Endothelial cell of umbilical vein (primary cell): ENCODE measurements at regions not wholly inside any gene's neighbourhood (a gene's known extent, or its start where the extent isn't known, plus 50 kb on each side); places are given as distances from the start of the nearest gene placed in this dataset.

Experiments
- BruUV-seq: library from RNA; stranded (reverse); fragments of 400-500 nt; replicated peaks from 2 replicates; lab custom pipeline; 2021; lab: Mats Ljungman, UMichigan
- CTCF ChIA-PET: fragments of 300-600, 350-600 bp; sonication (Branson Sonifier 250); formaldehyde crosslinking; loops from one replicate; lab custom pipeline; 2021; ENCODE audit warnings: antibody characterized with exemption, inconsistent platforms; lab: Charles Lee
- POLR2A ChIA-PET: fragments of 300-600, 350-600 bp; sonication (Branson Sonifier 250); formaldehyde crosslinking; loops from one replicate; lab custom pipeline; 2021; ENCODE audit warnings: antibody characterized with exemption, inconsistent platforms; lab: Charles Lee
- DNase-seq: peaks from one replicate; pipeline ENCODE4 v3.0.0-alpha.2; 2011; ENCODE audit warnings: low read depth, low spot score
- FAIRE-seq: peaks from 2 replicates; lab custom pipeline; 2011; peaks lifted over from hg19 to GRCh38; lab: Jason Lieb, UNC
- H2AFZ ChIP-seq: 2 replicates; pipeline ENCODE4 v1.6.0; 2012; ENCODE audit warnings: low read depth, low read length, control low read depth, inconsistent platforms
- H3K27ac ChIP-seq: 2 replicates; pipeline ENCODE4 v1.5.1; 2011; ENCODE audit warnings: low read depth, mild to moderate bottlenecking, control low read depth, low read length, moderate library complexity; ENCODE audit not compliant: insufficient read depth
- H3K27me3 ChIP-seq, 2 experiments: 2 replicates each; pipeline versions ENCODE4 v1.6.0 to v1.6.1; 2011; ENCODE audit warnings: low read length in 2 of 2, mixed read lengths in 1 of 2; ENCODE audit not compliant: control insufficient read depth in 2 of 2, insufficient read depth in 2 of 2
- H3K36me3 ChIP-seq, 2 experiments: 2 replicates in 1 of 2; 3 replicates in 1 of 2; pipeline ENCODE4 v1.5.1; 2011; ENCODE audit warnings: low read length in 2 of 2, mild to moderate bottlenecking in 1 of 2, moderate library complexity in 1 of 2; ENCODE audit not compliant: control insufficient read depth in 2 of 2, insufficient read depth in 2 of 2; ENCODE audit errors: extremely low read depth in 1 of 2
- H3K4me1 ChIP-seq: 3 replicates; pipeline ENCODE4 v1.5.1; 2011; ENCODE audit warnings: mild to moderate bottlenecking, low read length; ENCODE audit not compliant: control insufficient read depth, insufficient read depth; ENCODE audit errors: extremely low read depth
- H3K4me2 ChIP-seq: 2 replicates; pipeline ENCODE4 v1.6.1; 2011; ENCODE audit warnings: low read length, control low read depth, mixed read lengths; ENCODE audit not compliant: insufficient read depth
- H3K4me3 ChIP-seq, 3 experiments: fragments of 200-600 bp in 1 of 3; sonication (generic), shearing (Covaris generic) in 1 of 3; replicated peaks in 1 of 3; 2 replicates each; pipeline ENCODE4 v1.5.1; 2011 to 2016; ENCODE audit warnings: control low read depth in 3 of 3, low read length in 3 of 3, mild to moderate bottlenecking in 2 of 3, inconsistent platforms in 1 of 3, low read depth in 1 of 3, moderate library complexity in 1 of 3; ENCODE audit not compliant: insufficient read depth in 1 of 3
- H3K79me2 ChIP-seq: 2 replicates; pipeline ENCODE4 v1.6.0; 2012; ENCODE audit warnings: low read length, inconsistent platforms; ENCODE audit not compliant: control insufficient read depth, insufficient read depth
- H3K9ac ChIP-seq: replicated peaks from 2 replicates; pipeline ENCODE3; 2011; ENCODE audit warnings: low read length, control low read depth; ENCODE audit not compliant: insufficient read depth; ENCODE audit errors: extremely low read depth
- H3K9me1 ChIP-seq: replicated peaks from 3 replicates; pipeline ENCODE4 v1.6.0; 2011; ENCODE audit warnings: mild to moderate bottlenecking, low read length; ENCODE audit not compliant: control insufficient read depth, insufficient read depth; ENCODE audit errors: extremely low read depth
- H3K9me3 ChIP-seq: replicated peaks from 2 replicates; pipeline ENCODE4 v1.5.1; 2012; ENCODE audit warnings: low read length, inconsistent platforms; ENCODE audit not compliant: control insufficient read depth, insufficient read depth
- H4K20me1 ChIP-seq: replicated peaks from 2 replicates; pipeline ENCODE3; 2011; ENCODE audit warnings: mild to moderate bottlenecking, low read length; ENCODE audit not compliant: control insufficient read depth, insufficient read depth; ENCODE audit errors: extremely low read depth
- CTCF ChIP-seq, 2 donors: IDR thresholded peaks; 1 replicate in 1 of 2; 2 replicates in 1 of 2; pipeline ENCODE4 v1.5.1; 2011; ENCODE audit warnings: low read length in 2 of 2, mild to moderate bottlenecking in 2 of 2, moderate library complexity in 2 of 2, control low read depth in 1 of 2, inconsistent platforms in 1 of 2, low read depth in 1 of 2; ENCODE audit not compliant: insufficient read depth in 1 of 2; ENCODE audit errors: extremely low read depth in 1 of 2
- EZH2 ChIP-seq: IDR thresholded peaks from 2 replicates; pipeline ENCODE4 v1.6.1; 2012; ENCODE audit warnings: borderline replicate concordance, low read depth, mild to moderate bottlenecking, moderate library complexity, low read length, inconsistent platforms; ENCODE audit not compliant: severe bottlenecking
- FOS ChIP-seq: IDR thresholded peaks from 2 replicates; pipeline ENCODE4 v1.6.1; 2011; ENCODE audit warnings: mild to moderate bottlenecking, low read length, moderate library complexity, borderline replicate concordance; ENCODE audit not compliant: insufficient read depth
- GATA2 ChIP-seq: IDR thresholded peaks from 2 replicates; pipeline ENCODE4 v1.7.0; 2011; ENCODE audit warnings: low read depth, mild to moderate bottlenecking, moderate library complexity, mixed read lengths, low read length; ENCODE audit not compliant: insufficient read length, insufficient read depth
- JUN ChIP-seq: IDR thresholded peaks from 2 replicates; pipeline ENCODE4 v1.6.1; 2011; ENCODE audit warnings: borderline replicate concordance, low read depth; ENCODE audit not compliant: insufficient read length, insufficient read depth
- MAX ChIP-seq: IDR thresholded peaks from 2 replicates; pipeline ENCODE4 v1.6.1; 2011; ENCODE audit not compliant: insufficient read depth, insufficient read length
- MYC ChIP-seq: IDR thresholded peaks from one replicate; pipeline ENCODE4 v1.6.1; 2011; ENCODE audit warnings: mild to moderate bottlenecking, low read depth, low read length
- POLR2A ChIP-seq: IDR thresholded peaks from 2 replicates; pipeline ENCODE4 v1.6.1; 2012; ENCODE audit warnings: low read depth, mild to moderate bottlenecking, control low read depth, low read length
- POLR2AphosphoS5 ChIP-seq: IDR thresholded peaks from 2 replicates; pipeline ENCODE4 v1.6.1; 2012; ENCODE audit warnings: low read depth, mild to moderate bottlenecking, control low read depth, low read length, moderate library complexity; ENCODE audit not compliant: insufficient read depth
- dilution Hi-C: fragments of 300-500 bp; cut with MboI; formaldehyde crosslinking; loops from one replicate; pipeline ENCODE4 v1.15.0; 2019; ENCODE audit warnings: low sequenced_read_pairs; ENCODE audit not compliant: extremely low pct_ligation_motif_present
- intact Hi-C: fragments of 100-400 bp; cut with micrococcal nuclease; formaldehyde crosslinking; loops from one replicate; pipeline ENCODE4 v1.10.0; 2022

- ChIA-PET POLR2A (no interaction called here), CTCF (interaction anchor here (1.2 kb wide), 1 partner anchor 831 kb away, joined by 3 read pairs; no protein-coding TSS in a partner anchor)
- FAIRE-seq (no peak), DNase-seq (no peak)
- BruUV-seq = no TSS peak
- dilution Hi-C loops (no loop called here), intact Hi-C loops (no loop called here)
- peaks cover 3 to 5% of the 10 kb centered on the region in 2 experiments for H3K27me3 ChIP-seq
- no peak overlapping the region for H3K27ac ChIP-seq
- H3K4me1 ChIP-seq = no peaks in the 10 kb centered on the region
- H3K9ac ChIP-seq = no peak overlapping the region
- no peaks in the 10 kb centered on the region for H3K9me3 ChIP-seq
- no peaks in the 10 kb centered on the region for H3K79me2 ChIP-seq
- no peak overlapping the region for H3K4me2 ChIP-seq
- H2AFZ ChIP-seq = no peak overlapping the region
- H3K4me3 ChIP-seq = no peak overlapping the region
- TF ChIP-seq MAX (no peak), GATA2 (no peak), JUN (no peak), CTCF (IDR thresholded peaks at IDR 0.05; ENCODE audit: extremely low read depth in 1 of 2, insufficient read depth in 1 of 2, low read depth in 1 of 2, low read length in 2 of 2) (no peak), FOS (no peak), POLR2A (no peak), MYC (no peak), POLR2AphosphoS5 (no peak), EZH2 (no peak)
- H4K20me1 ChIP-seq = no peaks in the 10 kb centered on the region
- no peaks in the 10 kb centered on the region for H3K36me3 ChIP-seq
- H3K9me1 ChIP-seq = no peaks in the 10 kb centered on the region
Observed at GRCh38 chr2:173513107-173513727, 158.5 kb downstream of the CDCA7 start.
